Endothelial cell of umbilical vein (primary cell): ENCODE measurements at regions not wholly inside any gene's neighbourhood (a gene's known extent, or its start where the extent isn't known, plus 50 kb on each side); places are given as distances from the start of the nearest gene placed in this dataset.

Experiments used
- BruUV-seq: library from RNA; stranded (reverse); fragments of 400-500 nt; replicated peaks from 2 replicates; lab custom pipeline; 2021; lab: Mats Ljungman, UMichigan
- CTCF ChIA-PET: fragments of 300-600, 350-600 bp; sonication (Branson Sonifier 250); formaldehyde crosslinking; loops from one replicate; lab custom pipeline; 2021; ENCODE audit warnings: antibody characterized with exemption, inconsistent platforms; lab: Charles Lee
- POLR2A ChIA-PET: fragments of 300-600, 350-600 bp; sonication (Branson Sonifier 250); formaldehyde crosslinking; loops from one replicate; lab custom pipeline; 2021; ENCODE audit warnings: antibody characterized with exemption, inconsistent platforms; lab: Charles Lee
- DNase-seq: peaks from one replicate; pipeline ENCODE4 v3.0.0-alpha.2; 2011; ENCODE audit warnings: low read depth, low spot score
- FAIRE-seq: peaks from 2 replicates; lab custom pipeline; 2011; peaks lifted over from hg19 to GRCh38; lab: Jason Lieb, UNC
- H2AFZ ChIP-seq: 2 replicates; pipeline ENCODE4 v1.6.0; 2012; ENCODE audit warnings: low read depth, low read length, control low read depth, inconsistent platforms
- H3K27ac ChIP-seq: 2 replicates; pipeline ENCODE4 v1.5.1; 2011; ENCODE audit warnings: low read depth, mild to moderate bottlenecking, control low read depth, low read length, moderate library complexity; ENCODE audit not compliant: insufficient read depth
- H3K27me3 ChIP-seq, 2 experiments: 2 replicates each; pipeline versions ENCODE4 v1.6.0 to v1.6.1; 2011; ENCODE audit warnings: low read length in 2 of 2, mixed read lengths in 1 of 2; ENCODE audit not compliant: control insufficient read depth in 2 of 2, insufficient read depth in 2 of 2
- H3K36me3 ChIP-seq, 2 experiments: 2 replicates in 1 of 2; 3 replicates in 1 of 2; pipeline ENCODE4 v1.5.1; 2011; ENCODE audit warnings: low read length in 2 of 2, mild to moderate bottlenecking in 1 of 2, moderate library complexity in 1 of 2; ENCODE audit not compliant: control insufficient read depth in 2 of 2, insufficient read depth in 2 of 2; ENCODE audit errors: extremely low read depth in 1 of 2
- H3K4me1 ChIP-seq: 3 replicates; pipeline ENCODE4 v1.5.1; 2011; ENCODE audit warnings: mild to moderate bottlenecking, low read length; ENCODE audit not compliant: control insufficient read depth, insufficient read depth; ENCODE audit errors: extremely low read depth
- H3K4me2 ChIP-seq: 2 replicates; pipeline ENCODE4 v1.6.1; 2011; ENCODE audit warnings: low read length, control low read depth, mixed read lengths; ENCODE audit not compliant: insufficient read depth
- H3K4me3 ChIP-seq, 3 experiments: fragments of 200-600 bp in 1 of 3; sonication (generic), shearing (Covaris generic) in 1 of 3; replicated peaks in 1 of 3; 2 replicates each; pipeline ENCODE4 v1.5.1; 2011 to 2016; ENCODE audit warnings: control low read depth in 3 of 3, low read length in 3 of 3, mild to moderate bottlenecking in 2 of 3, inconsistent platforms in 1 of 3, low read depth in 1 of 3, moderate library complexity in 1 of 3; ENCODE audit not compliant: insufficient read depth in 1 of 3
- H3K79me2 ChIP-seq: 2 replicates; pipeline ENCODE4 v1.6.0; 2012; ENCODE audit warnings: low read length, inconsistent platforms; ENCODE audit not compliant: control insufficient read depth, insufficient read depth
- H3K9ac ChIP-seq: replicated peaks from 2 replicates; pipeline ENCODE3; 2011; ENCODE audit warnings: low read length, control low read depth; ENCODE audit not compliant: insufficient read depth; ENCODE audit errors: extremely low read depth
- H3K9me1 ChIP-seq: replicated peaks from 3 replicates; pipeline ENCODE4 v1.6.0; 2011; ENCODE audit warnings: mild to moderate bottlenecking, low read length; ENCODE audit not compliant: control insufficient read depth, insufficient read depth; ENCODE audit errors: extremely low read depth
- H3K9me3 ChIP-seq: replicated peaks from 2 replicates; pipeline ENCODE4 v1.5.1; 2012; ENCODE audit warnings: low read length, inconsistent platforms; ENCODE audit not compliant: control insufficient read depth, insufficient read depth
- H4K20me1 ChIP-seq: replicated peaks from 2 replicates; pipeline ENCODE3; 2011; ENCODE audit warnings: mild to moderate bottlenecking, low read length; ENCODE audit not compliant: control insufficient read depth, insufficient read depth; ENCODE audit errors: extremely low read depth
- CTCF ChIP-seq, 2 donors: IDR thresholded peaks; 1 replicate in 1 of 2; 2 replicates in 1 of 2; pipeline ENCODE4 v1.5.1; 2011; ENCODE audit warnings: low read length in 2 of 2, mild to moderate bottlenecking in 2 of 2, moderate library complexity in 2 of 2, control low read depth in 1 of 2, inconsistent platforms in 1 of 2, low read depth in 1 of 2; ENCODE audit not compliant: insufficient read depth in 1 of 2; ENCODE audit errors: extremely low read depth in 1 of 2
- EZH2 ChIP-seq: IDR thresholded peaks from 2 replicates; pipeline ENCODE4 v1.6.1; 2012; ENCODE audit warnings: borderline replicate concordance, low read depth, mild to moderate bottlenecking, moderate library complexity, low read length, inconsistent platforms; ENCODE audit not compliant: severe bottlenecking
- FOS ChIP-seq: IDR thresholded peaks from 2 replicates; pipeline ENCODE4 v1.6.1; 2011; ENCODE audit warnings: mild to moderate bottlenecking, low read length, moderate library complexity, borderline replicate concordance; ENCODE audit not compliant: insufficient read depth
- GATA2 ChIP-seq: IDR thresholded peaks from 2 replicates; pipeline ENCODE4 v1.7.0; 2011; ENCODE audit warnings: low read depth, mild to moderate bottlenecking, moderate library complexity, mixed read lengths, low read length; ENCODE audit not compliant: insufficient read length, insufficient read depth
- JUN ChIP-seq: IDR thresholded peaks from 2 replicates; pipeline ENCODE4 v1.6.1; 2011; ENCODE audit warnings: borderline replicate concordance, low read depth; ENCODE audit not compliant: insufficient read length, insufficient read depth
- MAX ChIP-seq: IDR thresholded peaks from 2 replicates; pipeline ENCODE4 v1.6.1; 2011; ENCODE audit not compliant: insufficient read depth, insufficient read length
- MYC ChIP-seq: IDR thresholded peaks from one replicate; pipeline ENCODE4 v1.6.1; 2011; ENCODE audit warnings: mild to moderate bottlenecking, low read depth, low read length
- POLR2A ChIP-seq: IDR thresholded peaks from 2 replicates; pipeline ENCODE4 v1.6.1; 2012; ENCODE audit warnings: low read depth, mild to moderate bottlenecking, control low read depth, low read length
- POLR2AphosphoS5 ChIP-seq: IDR thresholded peaks from 2 replicates; pipeline ENCODE4 v1.6.1; 2012; ENCODE audit warnings: low read depth, mild to moderate bottlenecking, control low read depth, low read length, moderate library complexity; ENCODE audit not compliant: insufficient read depth
- dilution Hi-C: fragments of 300-500 bp; cut with MboI; formaldehyde crosslinking; loops from one replicate; pipeline ENCODE4 v1.15.0; 2019; ENCODE audit warnings: low sequenced_read_pairs; ENCODE audit not compliant: extremely low pct_ligation_motif_present
- intact Hi-C: fragments of 100-400 bp; cut with micrococcal nuclease; formaldehyde crosslinking; loops from one replicate; pipeline ENCODE4 v1.10.0; 2022

- dilution Hi-C loops (no loop called here), intact Hi-C loops (no loop called here)
- no TSS peak for BruUV-seq
- H3K27me3 ChIP-seq: no peaks in the 10 kb centered on the region
- no peaks in the 10 kb centered on the region for H4K20me1 ChIP-seq
- H3K4me3 ChIP-seq: no peak overlapping the region
- FAIRE-seq: no peak
- no peak overlapping the region for H3K9ac ChIP-seq
- no peak for DNase-seq
- no peaks in the 10 kb centered on the region for H3K9me3 ChIP-seq
- H3K79me2 ChIP-seq: no peaks in the 10 kb centered on the region
- no peak overlapping the region for H3K27ac ChIP-seq
- ChIA-PET CTCF (no interaction called here), POLR2A (no interaction called here)
- no peak for TF ChIP-seq JUN
- no peak for TF ChIP-seq CTCF (IDR thresholded peaks at IDR 0.05; ENCODE audit: extremely low read depth in 1 of 2, insufficient read depth in 1 of 2, low read depth in 1 of 2, low read length in 2 of 2)
- TF ChIP-seq FOS: no peak
- TF ChIP-seq EZH2: no peak
- TF ChIP-seq MYC: no peak
- no peak for TF ChIP-seq GATA2
- no peak for TF ChIP-seq MAX
- TF ChIP-seq POLR2AphosphoS5: no peak
- no peak for TF ChIP-seq POLR2A
- no peaks in the 10 kb centered on the region for H3K9me1 ChIP-seq
- H3K4me1 ChIP-seq: no peaks in the 10 kb centered on the region
- no peak overlapping the region for H2AFZ ChIP-seq
- H3K36me3 ChIP-seq: no peaks in the 10 kb centered on the region
- no peak overlapping the region for H3K4me2 ChIP-seq
These were observed 97.8 kb upstream of the PDE3A start for GRCh38 chr12:20270557-20270956.
